Adrenal gland (tissue), 5 donors: ENCODE measurements at regions not wholly inside any gene's neighbourhood (a gene's known extent, or its start where the extent isn't known, plus 50 kb on each side); places are given as distances from the start of the nearest gene placed in this dataset.

Experiments used
- POLR2A ChIP-seq, 2 donors: fragments of 450-650 bp; IDR thresholded peaks; one replicate each; pipeline ENCODE4 v1.6.1; 2017; ENCODE audit warnings: antibody characterized with exemption in 2 of 2, mild to moderate bottlenecking in 2 of 2, moderate library complexity in 1 of 2
- TF ChIP-seq, protein P1 (sequence below), 6 experiments: fragments of 450-650 bp in 4 of 6; fragments of 200-600 bp in 2 of 6; sonication (generic) in 1 of 6; IDR thresholded peaks; 1 replicate in 5 of 6; 2 replicates in 1 of 6; pipeline versions ENCODE4 v1.5.1 to v1.8.0; 2016 to 2021; ENCODE audit warnings: antibody characterized with exemption in 6 of 6, mild to moderate bottlenecking in 2 of 6, moderate library complexity in 1 of 6
- donor health status: DM: no; HTN: no; CAD: no.

DNA sequence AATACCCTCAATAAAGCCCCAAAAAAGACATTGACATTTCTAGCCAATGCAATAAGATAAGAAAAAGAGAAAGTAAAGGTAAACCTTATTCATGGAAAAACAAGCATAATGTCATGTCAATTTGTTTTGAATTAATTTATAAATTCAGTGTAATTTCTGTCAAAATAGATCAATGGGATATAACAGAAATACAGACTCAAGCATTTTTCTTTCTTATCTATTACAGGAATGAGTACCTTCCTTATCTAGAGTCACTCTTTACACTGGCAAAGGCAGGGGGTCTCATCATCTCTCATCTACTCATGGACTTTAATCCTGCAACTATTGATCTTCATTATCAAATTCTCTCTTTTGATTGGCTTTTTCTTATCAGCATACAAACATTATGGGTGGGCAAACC, 127.1 kb upstream of the SHH start:
- TF ChIP-seq, protein P1, sequence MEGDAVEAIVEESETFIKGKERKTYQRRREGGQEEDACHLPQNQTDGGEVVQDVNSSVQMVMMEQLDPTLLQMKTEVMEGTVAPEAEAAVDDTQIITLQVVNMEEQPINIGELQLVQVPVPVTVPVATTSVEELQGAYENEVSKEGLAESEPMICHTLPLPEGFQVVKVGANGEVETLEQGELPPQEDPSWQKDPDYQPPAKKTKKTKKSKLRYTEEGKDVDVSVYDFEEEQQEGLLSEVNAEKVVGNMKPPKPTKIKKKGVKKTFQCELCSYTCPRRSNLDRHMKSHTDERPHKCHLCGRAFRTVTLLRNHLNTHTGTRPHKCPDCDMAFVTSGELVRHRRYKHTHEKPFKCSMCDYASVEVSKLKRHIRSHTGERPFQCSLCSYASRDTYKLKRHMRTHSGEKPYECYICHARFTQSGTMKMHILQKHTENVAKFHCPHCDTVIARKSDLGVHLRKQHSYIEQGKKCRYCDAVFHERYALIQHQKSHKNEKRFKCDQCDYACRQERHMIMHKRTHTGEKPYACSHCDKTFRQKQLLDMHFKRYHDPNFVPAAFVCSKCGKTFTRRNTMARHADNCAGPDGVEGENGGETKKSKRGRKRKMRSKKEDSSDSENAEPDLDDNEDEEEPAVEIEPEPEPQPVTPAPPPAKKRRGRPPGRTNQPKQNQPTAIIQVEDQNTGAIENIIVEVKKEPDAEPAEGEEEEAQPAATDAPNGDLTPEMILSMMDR (IDR thresholded peaks at IDR 0.05), result no peak
- no peak for TF ChIP-seq POLR2A (IDR thresholded peaks at IDR 0.05)
